Mesenchymal stem cell (in vitro differentiated cells and primary cell): ENCODE measurements at regions not wholly inside any gene's neighbourhood (a gene's known extent, or its start where the extent isn't known, plus 50 kb on each side); places are given as distances from the start of the nearest gene placed in this dataset.
A peak's percentile ranks its signal among the peaks of the same experiment; 100 is the strongest.

ENCODE experiments used
- DNase-seq: peaks from one replicate; pipeline ENCODE4 v3.0.0-alpha.2; 2013
- H2AFZ ChIP-seq: one replicate; pipeline ENCODE4 v1.6.1; 2013; ENCODE audit warnings: low read depth, mild to moderate bottlenecking, control low read depth, inconsistent platforms, low read length, moderate library complexity
- H2AK5ac ChIP-seq: 2 replicates; pipeline ENCODE4 v1.6.1; 2013; ENCODE audit warnings: low read length, moderate library complexity, mild to moderate bottlenecking, inconsistent platforms; ENCODE audit not compliant: severe bottlenecking
- H2BK120ac ChIP-seq: one replicate; pipeline ENCODE4 v1.6.1; 2013; ENCODE audit warnings: low read depth, mild to moderate bottlenecking, inconsistent platforms, low read length, moderate library complexity
- H2BK12ac ChIP-seq, 2 experiments: one replicate each; pipeline ENCODE4 v1.6.1; 2013; ENCODE audit warnings: inconsistent platforms in 2 of 2, low read length in 2 of 2, mild to moderate bottlenecking in 2 of 2, moderate library complexity in 2 of 2, control low read depth in 1 of 2
- H2BK15ac ChIP-seq: one replicate; pipeline ENCODE4 v1.6.1; 2013; ENCODE audit warnings: mild to moderate bottlenecking, low read depth, inconsistent platforms; ENCODE audit not compliant: poor library complexity, severe bottlenecking
- H2BK5ac ChIP-seq: 2 replicates; pipeline ENCODE4 v1.6.1; 2013; ENCODE audit warnings: low read depth, mild to moderate bottlenecking, low read length, control low read depth, inconsistent platforms; ENCODE audit not compliant: poor library complexity, severe bottlenecking
- H3K14ac ChIP-seq, 2 experiments: one replicate each; pipeline ENCODE4 v1.6.1; 2013; ENCODE audit warnings: inconsistent platforms in 2 of 2, low read length in 2 of 2, control low read depth in 1 of 2, mild to moderate bottlenecking in 1 of 2, moderate library complexity in 1 of 2
- H3K18ac ChIP-seq, 2 experiments: one replicate each; pipeline ENCODE4 v1.6.1; 2013; ENCODE audit warnings: inconsistent platforms in 2 of 2, low read length in 2 of 2, control low read depth in 1 of 2, low read depth in 1 of 2, mild to moderate bottlenecking in 1 of 2
- H3K23ac ChIP-seq, 2 experiments: one replicate each; pipeline ENCODE4 v1.6.1; 2013; ENCODE audit warnings: inconsistent platforms in 2 of 2, low read length in 2 of 2, mild to moderate bottlenecking in 2 of 2, moderate library complexity in 2 of 2, control low read depth in 1 of 2
- H3K27ac ChIP-seq: 2 replicates; pipeline ENCODE4 v1.5.1; 2013; ENCODE audit warnings: mild to moderate bottlenecking, moderate library complexity, low read length, control low read depth, inconsistent platforms; ENCODE audit not compliant: poor library complexity, severe bottlenecking
- H3K27me3 ChIP-seq, 2 experiments: 2 replicates each; pipeline versions ENCODE4 v1.6.1 to v1.7.0; 2013; ENCODE audit warnings: low read length in 2 of 2, mild to moderate bottlenecking in 2 of 2, moderate library complexity in 2 of 2, control low read depth in 1 of 2, inconsistent platforms in 1 of 2; ENCODE audit not compliant: control insufficient read depth in 1 of 2, insufficient read depth in 1 of 2
- H3K36me3 ChIP-seq, 2 experiments: 2 replicates each; pipeline versions ENCODE4 v1.6.1 to v1.7.0; 2013; ENCODE audit warnings: low read length in 2 of 2, control low read depth in 1 of 2, inconsistent platforms in 1 of 2, low read depth in 1 of 2, mild to moderate bottlenecking in 1 of 2; ENCODE audit not compliant: insufficient read depth in 2 of 2, control insufficient read depth in 1 of 2
- H3K4ac ChIP-seq, 2 experiments: one replicate each; pipeline ENCODE4 v1.6.1; 2013; ENCODE audit warnings: inconsistent platforms in 2 of 2, low read length in 2 of 2, mild to moderate bottlenecking in 2 of 2, moderate library complexity in 2 of 2, control low read depth in 1 of 2, low read depth in 1 of 2
- H3K4me1 ChIP-seq: 2 replicates; pipeline ENCODE4 v1.6.1; 2013; ENCODE audit warnings: low read depth, low read length, control low read depth; ENCODE audit not compliant: control insufficient read depth, insufficient read depth
- H3K4me2 ChIP-seq: 2 replicates; pipeline ENCODE4 v1.6.1; 2013; ENCODE audit warnings: low read length, mild to moderate bottlenecking, inconsistent platforms; ENCODE audit not compliant: poor library complexity, severe bottlenecking
- H3K4me3 ChIP-seq, 2 experiments: 2 replicates each; pipeline versions ENCODE4 v1.5.1 to v1.7.0; 2013; ENCODE audit warnings: low read length in 2 of 2, mild to moderate bottlenecking in 2 of 2, control low read depth in 1 of 2, low read depth in 1 of 2; ENCODE audit not compliant: insufficient read depth in 1 of 2
- H3K79me1 ChIP-seq: replicated peaks from 2 replicates; pipeline ENCODE4 v1.6.1; 2013; ENCODE audit warnings: mild to moderate bottlenecking, control low read depth, low read length, inconsistent platforms; ENCODE audit not compliant: poor library complexity, severe bottlenecking
- H3K9ac ChIP-seq: 2 replicates; pipeline ENCODE4 v1.7.0; 2013; ENCODE audit warnings: mild to moderate bottlenecking, low read length, moderate library complexity
- H3K9me3 ChIP-seq: 2 replicates; pipeline ENCODE4 v1.7.0; 2013; ENCODE audit warnings: mild to moderate bottlenecking, low read length; ENCODE audit not compliant: control insufficient read depth
- H4K8ac ChIP-seq: one replicate; pipeline ENCODE4 v1.6.1; 2013; ENCODE audit warnings: inconsistent platforms, mild to moderate bottlenecking, low read length, moderate library complexity
- H4K91ac ChIP-seq: one replicate; pipeline ENCODE4 v1.6.1; 2013; ENCODE audit warnings: mild to moderate bottlenecking, low read length, inconsistent platforms
- WGBS: methylation state at CpG from one replicate; pipeline ENCODE4 v1.1.7; 2013; ENCODE audit warnings: mixed read lengths; 5-methylcytosine and 5-hydroxymethylcytosine counted together

- H2AFZ ChIP-seq = no peak overlapping the region
- no peak overlapping the region for H3K23ac ChIP-seq
- H2BK15ac ChIP-seq = no peak overlapping the region
- H3K79me1 ChIP-seq = no peaks in the 10 kb centered on the region
- no peak for DNase-seq
- H3K9ac ChIP-seq = no peak overlapping the region
- no peak overlapping the region for H3K4me2 ChIP-seq
- H2BK120ac ChIP-seq = no peak overlapping the region
- no peaks in the 10 kb centered on the region for H3K9me3 ChIP-seq
- H3K4me1 ChIP-seq = no peaks in the 10 kb centered on the region
- no peak overlapping the region for H3K14ac ChIP-seq
- no peak overlapping the region for H3K4ac ChIP-seq
- 96% methylated on average over 1 of the region's 2 CpGs for WGBS
- no peak overlapping the region for H2AK5ac ChIP-seq
- H4K8ac ChIP-seq = no peak overlapping the region
- H4K91ac ChIP-seq = no peak overlapping the region
- H3K36me3 ChIP-seq = no peaks in the 10 kb centered on the region
- H2BK5ac ChIP-seq = no peak overlapping the region
- H2BK12ac ChIP-seq = peak overlapping the region in 1 of 2 experiments; percentile 10
- no peaks in the 10 kb centered on the region for H3K27me3 ChIP-seq
- no peak overlapping the region for H3K18ac ChIP-seq
- H3K27ac ChIP-seq = no peak overlapping the region
- no peak overlapping the region for H3K4me3 ChIP-seq
Observed at GRCh38 chr3:162610261-162610660, 1113.7 kb downstream of the OTOL1 start.

GRCh38 chr3:162612991-162613390, 1116.4 kb downstream of the OTOL1 start:
- no peak overlapping the region for H2BK120ac ChIP-seq
- H3K4me1 ChIP-seq = no peaks in the 10 kb centered on the region
- H2AK5ac ChIP-seq = no peak overlapping the region
- H3K9me3 ChIP-seq = no peaks in the 10 kb centered on the region
- no peaks in the 10 kb centered on the region for H3K79me1 ChIP-seq
- no peak overlapping the region for H4K91ac ChIP-seq
- no peaks in the 10 kb centered on the region for H3K27me3 ChIP-seq
- no peak overlapping the region for H2BK12ac ChIP-seq
- no CpG with 5 or more reads among the region's 2 CpGs for WGBS
- DNase-seq = no peak
- no peak overlapping the region for H3K14ac ChIP-seq
- H2BK15ac ChIP-seq = no peak overlapping the region
- no peak overlapping the region for H3K4ac ChIP-seq
- no peak overlapping the region for H3K4me2 ChIP-seq
- H2BK5ac ChIP-seq = no peak overlapping the region
- H3K18ac ChIP-seq = no peak overlapping the region
- H3K4me3 ChIP-seq = no peak overlapping the region
- H3K23ac ChIP-seq = no peak overlapping the region
- H3K9ac ChIP-seq = no peak overlapping the region
- no peak overlapping the region for H3K27ac ChIP-seq
- H4K8ac ChIP-seq = no peak overlapping the region
- H3K36me3 ChIP-seq = no peaks in the 10 kb centered on the region
- H2AFZ ChIP-seq = no peak overlapping the region

DNA sequence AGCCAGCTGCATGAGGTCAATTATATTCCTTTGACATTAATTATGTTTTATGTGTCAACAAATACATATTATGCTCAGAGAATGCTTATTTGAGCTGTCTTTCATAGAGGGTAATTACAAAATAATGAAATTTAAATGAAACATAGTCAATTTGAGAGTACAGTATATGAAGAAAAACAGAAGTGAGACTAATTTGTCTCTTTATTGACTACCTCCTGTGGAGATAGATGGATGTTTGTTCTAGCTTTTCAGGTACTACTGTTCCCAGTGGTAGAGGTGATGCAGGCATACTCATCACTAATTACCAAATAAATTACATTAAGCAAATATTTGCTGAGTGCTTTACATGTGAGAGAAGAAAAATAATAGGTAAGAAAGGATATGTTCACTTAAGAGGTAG, 1129.6 kb downstream of the OTOL1 start:
- Histone ChIP-seq H3K18ac (no peak overlapping the region), H3K4me1 (no peaks in the 10 kb centered on the region), H2BK5ac (no peak overlapping the region), H3K27me3 (no peaks in the 10 kb centered on the region), H3K27ac (no peak overlapping the region), H3K79me1 (no peaks in the 10 kb centered on the region), H2AFZ (no peak overlapping the region), H3K23ac (no peak overlapping the region), H3K9ac (no peak overlapping the region), H2BK12ac (no peak overlapping the region), H4K8ac (no peak overlapping the region), H2AK5ac (no peak overlapping the region), H3K4me3 (no peak overlapping the region), H3K9me3 (peaks cover 20% of the 10 kb centered on the region), H2BK15ac (no peak overlapping the region), H3K36me3 (no peaks in the 10 kb centered on the region), H2BK120ac (no peak overlapping the region), H4K91ac (no peak overlapping the region), H3K4ac (no peak overlapping the region), H3K14ac (no peak overlapping the region), H3K4me2 (no peak overlapping the region)
- no peak for DNase-seq

DNA sequence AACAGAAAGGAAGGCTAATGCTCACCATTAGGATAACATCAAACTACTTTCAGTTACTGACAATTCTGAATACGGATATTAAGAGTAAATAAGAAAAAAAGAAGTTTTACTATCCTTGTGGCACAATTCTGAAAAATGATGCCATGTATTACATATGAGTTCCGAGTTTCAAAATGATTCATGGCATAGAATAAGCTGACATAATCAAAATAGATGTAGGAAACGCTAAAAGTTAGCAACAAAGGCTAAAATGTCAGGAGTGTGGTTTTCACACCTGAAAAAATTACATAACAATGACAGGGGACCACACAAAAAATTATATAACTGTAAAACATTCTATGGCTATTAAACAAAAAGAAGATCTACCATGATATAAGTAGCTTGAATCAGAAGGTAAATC, 1131.9 kb downstream of the OTOL1 start:
- H2BK12ac ChIP-seq = no peak overlapping the region
- H3K9ac ChIP-seq = no peak overlapping the region
- H3K4me1 ChIP-seq = no peaks in the 10 kb centered on the region
- no peak overlapping the region for H2BK120ac ChIP-seq
- H3K23ac ChIP-seq = no peak overlapping the region
- no peak overlapping the region for H3K4ac ChIP-seq
- H3K4me2 ChIP-seq = no peak overlapping the region
- no peaks in the 10 kb centered on the region for H3K27me3 ChIP-seq
- no peaks in the 10 kb centered on the region for H3K36me3 ChIP-seq
- no peak overlapping the region for H4K91ac ChIP-seq
- DNase-seq = no peak
- H2AFZ ChIP-seq = no peak overlapping the region
- no peaks in the 10 kb centered on the region for H3K79me1 ChIP-seq
- 90% methylated on average over 2 of the region's 3 CpGs for WGBS
- H4K8ac ChIP-seq = peak overlapping the region; percentile 75
- H3K18ac ChIP-seq = no peak overlapping the region
- no peak overlapping the region for H3K27ac ChIP-seq
- H3K9me3 ChIP-seq = no peaks in the 10 kb centered on the region
- H3K14ac ChIP-seq = no peak overlapping the region
- no peak overlapping the region for H2BK5ac ChIP-seq
- no peak overlapping the region for H3K4me3 ChIP-seq
- H2AK5ac ChIP-seq = no peak overlapping the region
- no peak overlapping the region for H2BK15ac ChIP-seq
